RKO (cell line): ENCODE measurements at regions not wholly inside any gene's neighbourhood (a gene's known extent, or its start where the extent isn't known, plus 50 kb on each side); places are given as distances from the start of the nearest gene placed in this dataset.

Experiments
- DNase-seq: peaks from one replicate; pipeline ENCODE4 v3.0.0-alpha.2; 2016; ENCODE audit warnings: low spot score

DNA sequence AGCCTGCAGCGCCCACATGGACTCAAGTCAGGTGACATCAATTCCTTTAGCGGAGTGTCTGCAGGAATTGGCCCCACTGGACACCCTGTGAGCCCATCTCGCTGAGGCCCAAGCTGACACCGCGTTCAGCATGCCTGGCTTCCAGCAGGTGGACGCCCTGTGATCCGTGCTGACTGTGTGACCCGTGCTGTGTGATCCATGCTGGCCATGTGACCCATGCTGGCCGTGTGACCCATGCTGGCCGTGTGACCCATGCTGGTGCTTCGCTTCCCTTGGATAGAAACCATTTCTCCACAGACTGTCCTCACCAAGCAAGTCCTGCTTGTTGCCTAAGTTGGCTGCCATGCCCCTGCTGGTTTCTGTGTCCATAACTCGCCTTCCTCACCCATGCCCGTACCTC lies 392.1 kb downstream of the BRD1 start:
- DNase-seq = no peak

DNA sequence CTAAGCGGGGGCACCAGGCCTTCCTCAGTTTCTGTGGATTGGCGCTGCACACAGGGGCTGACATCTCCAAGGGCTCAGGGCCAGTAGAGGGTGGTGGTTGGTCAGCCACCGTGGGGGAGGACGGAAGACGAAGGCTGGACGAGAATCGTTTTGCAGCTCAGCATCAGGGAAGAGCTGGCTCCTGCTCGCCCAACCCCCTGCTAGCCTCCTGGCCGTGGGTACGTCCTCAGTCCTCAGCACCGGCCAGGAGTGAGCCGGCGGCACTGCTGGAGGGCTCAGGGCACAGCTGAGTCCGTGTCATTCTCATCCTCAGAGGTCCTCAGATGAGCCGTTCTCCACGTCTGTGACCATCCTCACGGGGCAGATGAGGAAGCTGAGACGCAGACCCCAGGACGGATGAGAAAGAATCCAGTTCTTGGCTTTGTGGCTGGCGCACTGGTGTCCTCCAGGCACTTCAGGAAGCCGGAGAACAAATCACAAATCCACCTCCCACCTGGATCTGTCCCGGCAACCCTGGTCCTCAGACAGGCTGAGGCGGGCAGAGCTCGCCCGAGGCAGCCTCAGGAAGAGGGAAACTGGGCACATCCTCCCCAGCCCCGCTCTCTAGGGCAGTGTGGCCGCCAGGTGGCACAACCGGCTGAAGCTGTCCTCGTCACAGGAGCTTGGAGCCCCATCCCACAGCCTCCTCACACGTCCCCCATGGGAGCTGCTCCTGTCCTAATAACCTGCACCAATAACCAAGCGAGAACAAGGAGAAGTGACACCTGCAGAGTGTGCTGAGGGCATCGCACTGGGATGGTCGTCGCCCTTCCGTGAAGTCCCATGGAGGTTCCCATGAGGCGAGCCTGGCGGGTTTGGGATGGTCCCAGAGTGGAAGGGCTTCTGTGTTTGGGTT lies 393.7 kb downstream of the BRD1 start:
- no peak for DNase-seq

DNA sequence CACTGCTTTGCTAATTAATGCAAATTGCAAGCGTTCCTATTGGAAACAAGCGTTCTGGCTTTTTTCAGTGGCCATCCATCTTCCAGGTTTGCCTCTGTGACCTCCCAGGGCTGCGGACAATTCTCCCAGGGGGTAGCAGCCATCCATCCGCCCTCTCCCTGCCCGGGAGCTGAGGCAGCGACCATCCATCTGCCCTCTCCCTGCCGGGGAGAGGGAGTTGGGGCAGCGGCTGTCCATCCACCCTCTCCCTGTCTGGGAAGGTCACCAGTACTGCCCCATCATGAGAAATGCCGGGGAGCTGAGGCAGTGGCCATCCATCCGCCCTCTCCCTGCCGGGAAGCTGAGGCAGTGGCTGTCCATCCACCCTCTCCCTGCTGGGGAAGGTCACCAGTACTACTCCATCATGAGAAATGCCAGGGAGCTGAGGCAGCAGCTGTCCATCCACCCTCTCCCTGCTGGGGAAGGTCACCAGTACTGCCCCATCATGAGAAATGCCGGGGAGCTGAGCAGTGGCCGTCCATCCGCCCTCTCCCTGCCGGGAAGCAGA lies 394.7 kb downstream of the BRD1 start:
- DNase-seq = no peak

DNA sequence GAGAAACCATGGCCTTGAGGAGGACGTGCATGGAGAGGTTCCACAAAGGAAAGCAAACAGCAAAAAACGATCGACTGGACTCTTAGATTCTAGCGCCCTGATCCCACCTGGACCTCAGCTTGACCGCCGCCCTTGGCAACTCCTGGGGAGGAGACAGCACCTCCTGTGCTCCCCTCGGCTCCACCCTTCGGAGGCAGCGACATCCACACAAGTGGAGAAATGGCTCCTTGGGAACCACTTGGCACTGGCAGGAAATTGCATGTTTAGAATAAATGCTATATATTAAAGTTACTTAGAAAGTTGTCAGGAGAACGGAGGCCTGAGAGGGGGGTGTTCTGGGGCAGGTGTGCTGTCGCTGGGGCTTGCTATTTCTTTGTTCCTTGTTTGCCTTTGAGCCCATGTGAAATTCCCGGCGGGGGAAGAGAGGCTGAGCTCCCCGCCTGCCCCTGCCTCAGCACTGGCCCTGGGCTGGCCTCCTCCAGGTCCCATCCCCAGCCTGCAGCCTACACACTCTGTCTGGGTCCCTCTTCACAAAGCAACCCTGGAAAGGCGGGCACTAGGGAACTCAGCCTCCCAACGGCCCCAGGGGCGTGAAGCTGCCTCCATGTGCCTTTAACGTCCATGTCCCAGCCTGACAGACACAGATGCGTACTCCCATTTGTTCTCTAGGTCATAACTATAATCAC lies 395.3 kb downstream of the BRD1 start:
- no peak for DNase-seq

DNA sequence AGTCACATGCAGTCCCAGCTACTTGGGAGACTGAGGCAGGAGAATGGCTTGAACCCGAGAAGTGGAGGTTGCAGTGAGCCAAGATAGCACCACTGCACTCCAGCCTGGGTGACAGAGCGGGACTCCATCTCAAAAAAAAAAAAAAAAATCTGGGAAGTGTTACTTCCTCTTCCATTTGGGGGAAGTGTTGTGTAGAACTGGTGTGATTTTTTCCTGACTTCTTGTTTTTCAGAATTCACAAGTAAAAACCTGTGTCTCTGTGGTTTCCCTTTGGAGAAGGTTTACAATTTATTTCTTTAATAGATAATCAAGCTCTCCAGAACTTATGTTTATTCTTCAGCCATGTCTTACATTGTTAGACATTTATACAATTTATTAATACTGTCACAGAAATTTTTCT lies 396.1 kb downstream of the BRD1 start:
- DNase-seq = no peak

DNA sequence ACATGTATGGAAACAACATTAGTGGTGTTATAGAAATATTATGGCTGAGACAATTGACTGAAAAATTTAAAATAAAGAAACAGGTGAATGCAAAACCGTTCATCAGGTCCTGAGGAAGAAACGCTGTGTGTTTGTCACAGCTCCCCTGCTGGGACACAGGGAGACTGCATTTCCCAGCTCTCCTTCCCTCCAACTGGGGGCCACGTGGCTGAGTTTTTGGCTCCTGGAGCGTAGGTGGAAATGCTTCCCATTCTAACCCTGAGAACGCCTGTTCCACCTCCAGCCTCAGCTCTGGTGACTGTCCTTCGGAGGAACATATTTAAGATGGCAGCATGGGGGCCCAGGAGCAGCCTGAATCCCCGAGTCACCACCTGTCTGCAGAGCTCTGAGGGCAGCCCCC lies 398.6 kb downstream of the BRD1 start:
- DNase-seq = no peak

DNA sequence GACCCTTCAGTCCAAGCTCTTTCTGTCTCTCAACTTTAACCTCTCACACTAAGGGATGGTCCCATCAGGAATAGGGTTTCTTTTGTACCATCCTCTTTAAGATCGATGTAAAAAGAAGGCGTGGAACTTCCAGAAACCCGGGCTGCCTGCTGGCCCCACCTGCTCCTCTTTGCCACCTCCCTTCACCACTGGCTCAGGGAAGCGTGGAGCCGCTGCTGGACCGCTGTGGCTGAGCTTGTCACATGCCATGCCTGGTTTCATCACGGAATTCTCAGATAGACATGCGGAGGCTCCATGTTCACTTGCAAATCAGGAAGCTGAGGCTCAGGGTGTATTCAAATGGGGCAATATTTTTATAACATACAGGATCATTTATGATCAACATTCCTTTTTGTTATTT lies 399.7 kb downstream of the BRD1 start:
- no peak for DNase-seq

DNA sequence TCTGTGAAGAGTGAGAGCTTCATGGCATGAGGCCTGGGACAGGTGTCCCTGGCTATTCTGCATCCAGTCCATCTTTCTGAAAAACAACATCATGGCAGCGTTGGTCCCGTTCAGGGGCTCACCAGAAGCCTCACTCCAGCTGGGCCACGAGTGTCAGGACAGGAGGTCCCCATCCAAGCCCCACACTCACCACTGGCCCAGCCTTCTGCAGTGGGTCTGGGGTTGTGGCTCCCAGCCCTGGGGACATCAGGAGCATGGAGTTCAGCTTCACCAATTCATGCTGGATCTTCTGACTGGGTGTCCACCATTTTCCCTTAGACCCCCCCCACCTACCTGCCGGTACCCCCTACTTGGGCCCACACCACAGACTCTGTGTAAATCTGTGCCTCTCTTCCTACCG lies 400.3 kb downstream of the BRD1 start:
- no peak for DNase-seq

DNA sequence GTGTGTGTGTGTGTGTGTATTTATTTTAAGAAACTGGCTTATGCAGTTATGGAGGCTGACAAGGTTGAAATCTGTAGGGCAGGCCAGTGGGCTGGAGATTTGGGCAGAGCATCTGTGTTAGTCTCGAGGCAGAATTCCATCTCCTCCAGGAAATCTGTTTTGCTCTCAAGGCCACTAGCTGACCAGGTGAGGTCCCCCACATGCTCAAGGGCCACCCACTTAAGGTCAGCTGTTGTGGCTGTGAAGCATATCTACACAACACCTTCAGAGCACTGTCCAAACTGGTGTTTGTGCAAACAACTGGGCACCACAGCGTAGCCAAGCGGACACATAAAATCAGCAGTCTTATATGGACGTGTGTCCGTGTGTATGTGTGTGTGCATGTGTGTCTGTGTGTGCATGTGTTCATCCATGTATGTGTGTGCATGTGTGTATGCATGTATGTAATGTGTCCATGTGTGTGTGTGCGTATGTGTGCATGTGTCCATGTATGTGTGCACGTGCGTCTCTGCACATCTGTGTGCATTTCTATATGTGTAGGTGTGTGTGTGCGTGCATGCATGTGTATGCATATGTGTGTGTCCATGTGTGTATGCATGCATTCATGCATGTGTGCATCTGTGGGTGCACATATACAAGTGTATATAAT lies 400.9 kb downstream of the BRD1 start:
- no peak for DNase-seq

DNA sequence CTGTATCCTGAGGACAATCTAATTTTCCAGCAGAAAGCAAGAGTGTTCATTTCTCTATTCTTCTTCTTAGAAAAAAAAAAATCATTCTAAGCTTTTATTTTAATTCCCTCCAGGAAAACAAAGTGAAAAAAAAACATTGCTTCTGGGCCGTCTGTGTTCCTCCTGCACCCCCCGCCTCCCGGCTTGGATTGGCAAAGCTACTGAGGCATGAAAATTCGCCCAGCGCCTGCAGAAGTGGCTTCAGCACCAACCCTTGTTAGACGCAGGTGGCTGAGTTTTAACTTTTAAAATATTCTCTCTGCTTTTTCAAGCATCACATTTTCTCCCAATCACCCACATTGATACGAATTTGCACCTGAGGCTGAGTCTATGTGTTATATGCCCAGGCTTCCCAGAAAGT lies 401.6 kb downstream of the BRD1 start:
- DNase-seq = no peak

DNA sequence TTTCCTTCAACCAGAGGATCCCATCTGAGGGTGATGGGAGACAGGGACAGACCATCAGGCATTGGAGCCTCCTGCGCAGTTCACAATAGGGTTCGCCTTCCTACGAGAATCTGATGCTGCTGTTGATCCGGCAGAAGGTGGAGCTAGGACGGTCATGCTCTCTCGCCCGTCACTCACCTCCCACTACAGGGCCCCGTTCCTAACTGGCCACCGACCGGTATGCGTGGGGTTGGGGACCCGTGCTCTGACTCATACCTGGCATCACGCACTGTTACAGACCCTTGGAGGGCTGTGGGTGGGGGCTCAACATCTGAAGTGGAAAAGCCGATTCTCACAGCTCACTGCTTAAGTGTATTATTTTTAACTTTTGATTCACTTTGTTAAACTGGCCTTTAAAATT lies 402.3 kb downstream of the BRD1 start:
- no peak for DNase-seq

DNA sequence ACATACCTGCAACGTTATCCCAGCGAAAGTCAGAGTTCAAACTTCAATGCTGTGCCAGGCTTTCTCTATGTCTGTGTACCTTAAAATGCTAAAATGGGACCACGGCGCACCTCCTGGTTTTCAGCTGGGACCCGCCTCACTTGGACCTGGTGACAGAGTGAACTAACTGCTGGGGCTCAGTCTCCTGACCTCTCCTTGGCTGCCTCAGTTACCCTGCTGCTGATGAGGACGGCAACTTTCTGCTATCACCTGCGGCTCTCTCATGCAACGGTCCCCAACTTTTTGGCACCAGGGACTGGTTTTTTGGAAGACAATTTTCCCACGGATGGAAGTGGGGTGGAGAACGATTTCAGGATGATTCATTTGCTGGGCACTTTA lies 402.8 kb downstream of the BRD1 start:
- no peak for DNase-seq

DNA sequence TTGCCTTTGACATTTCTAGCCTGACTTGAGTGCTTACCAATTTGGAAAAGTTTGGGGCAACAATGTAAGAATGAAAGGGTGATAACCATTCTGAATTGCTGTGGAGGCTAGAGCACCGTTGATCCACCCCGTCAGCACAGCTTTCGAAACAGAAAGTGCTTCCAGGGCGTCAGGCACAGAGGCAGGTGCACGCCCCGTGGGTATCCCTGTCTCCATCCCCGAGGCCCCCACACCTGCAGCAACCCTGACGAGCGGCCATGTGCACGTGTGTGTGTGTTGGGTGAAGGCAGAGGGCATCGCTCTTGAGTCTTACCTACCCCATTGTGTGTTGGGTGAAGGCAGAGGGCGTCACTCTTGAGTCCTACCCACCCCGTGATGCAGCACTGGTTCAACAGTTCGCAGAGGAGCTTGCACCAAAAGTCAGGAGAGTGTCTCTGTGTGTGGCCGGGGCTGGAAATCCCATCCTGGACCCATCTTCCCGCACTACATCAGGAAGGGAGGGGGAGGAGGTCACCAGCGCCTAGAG lies 404.5 kb downstream of the BRD1 start:
- no peak for DNase-seq

DNA sequence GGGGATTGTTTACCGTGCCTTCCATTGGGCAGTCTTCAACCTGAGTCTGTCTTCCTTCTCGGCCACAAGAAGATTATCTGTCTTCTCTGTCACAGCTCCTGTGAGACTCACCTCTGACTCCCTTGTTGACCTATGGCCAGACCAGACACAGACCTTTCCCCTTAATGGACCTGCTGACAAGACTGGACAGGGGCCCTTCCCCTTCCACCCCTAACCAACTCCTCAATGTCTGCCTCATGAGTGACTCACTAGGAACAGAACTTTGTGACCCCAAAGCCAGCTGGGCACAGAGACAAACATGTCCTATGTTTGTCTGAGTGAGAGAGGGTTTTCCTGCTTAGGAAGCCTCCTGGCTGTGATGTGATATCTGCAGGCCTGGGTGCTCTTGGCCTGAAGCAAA lies 405.0 kb downstream of the BRD1 start:
- no peak for DNase-seq

DNA sequence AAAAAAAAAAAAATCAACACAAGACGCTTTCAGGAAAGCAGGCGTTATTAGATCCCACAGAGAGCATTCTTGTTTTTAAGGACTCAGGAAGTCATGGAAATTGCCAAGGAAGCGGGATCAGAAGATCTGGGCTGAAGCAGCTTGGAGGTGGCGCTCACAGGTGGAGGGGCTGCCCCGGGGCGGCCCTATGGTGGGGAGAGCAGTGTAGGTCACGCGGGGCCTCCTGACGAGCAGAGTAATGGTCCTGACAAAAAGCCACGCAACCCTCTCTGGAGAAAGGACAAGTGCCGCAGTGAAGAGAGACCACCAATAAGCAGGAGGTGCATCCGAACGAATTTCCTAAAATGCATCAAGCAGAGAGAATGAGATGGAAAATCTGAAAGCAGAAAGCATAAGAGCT lies 407.0 kb downstream of the BRD1 start:
- no peak for DNase-seq

DNA sequence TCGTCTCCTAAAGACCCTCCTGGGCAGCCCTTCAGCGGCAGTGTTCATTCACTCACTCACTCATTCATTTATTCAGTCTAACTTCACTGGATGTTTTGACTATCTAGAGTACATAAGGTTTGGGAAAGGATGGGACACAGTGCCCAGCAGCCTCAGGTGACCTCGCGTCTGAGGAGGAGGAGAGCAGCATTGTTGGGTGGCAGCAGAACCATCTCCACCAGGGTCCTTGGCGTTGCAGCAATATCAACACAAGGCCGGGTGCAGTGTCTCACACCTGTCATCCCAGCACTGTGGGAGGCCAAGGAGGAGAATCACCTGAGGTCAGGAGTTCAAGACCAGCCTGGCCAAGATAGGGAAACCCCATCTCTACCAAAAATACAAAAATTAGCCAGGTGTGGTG lies 408.0 kb downstream of the BRD1 start:
- no peak for DNase-seq

DNA sequence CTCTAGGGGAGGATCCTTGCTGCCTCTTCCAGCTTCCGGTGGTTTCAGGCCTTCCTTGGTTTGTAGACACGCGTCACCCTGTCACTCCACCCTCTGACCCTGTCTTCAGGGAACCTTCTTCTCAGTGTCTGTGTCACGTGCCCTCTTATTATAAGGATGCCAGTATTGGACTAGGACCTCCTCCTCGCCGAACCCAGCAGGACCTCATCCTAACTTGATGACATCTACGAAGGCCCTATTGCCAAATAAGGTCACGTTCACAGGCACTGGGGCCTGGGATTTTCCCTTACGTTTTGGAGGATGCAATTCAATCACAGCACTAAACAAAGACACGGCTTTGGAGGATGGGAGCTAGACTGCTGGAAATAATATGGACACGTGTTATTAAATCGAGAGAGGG lies 408.7 kb downstream of the BRD1 start:
- no peak for DNase-seq

DNA sequence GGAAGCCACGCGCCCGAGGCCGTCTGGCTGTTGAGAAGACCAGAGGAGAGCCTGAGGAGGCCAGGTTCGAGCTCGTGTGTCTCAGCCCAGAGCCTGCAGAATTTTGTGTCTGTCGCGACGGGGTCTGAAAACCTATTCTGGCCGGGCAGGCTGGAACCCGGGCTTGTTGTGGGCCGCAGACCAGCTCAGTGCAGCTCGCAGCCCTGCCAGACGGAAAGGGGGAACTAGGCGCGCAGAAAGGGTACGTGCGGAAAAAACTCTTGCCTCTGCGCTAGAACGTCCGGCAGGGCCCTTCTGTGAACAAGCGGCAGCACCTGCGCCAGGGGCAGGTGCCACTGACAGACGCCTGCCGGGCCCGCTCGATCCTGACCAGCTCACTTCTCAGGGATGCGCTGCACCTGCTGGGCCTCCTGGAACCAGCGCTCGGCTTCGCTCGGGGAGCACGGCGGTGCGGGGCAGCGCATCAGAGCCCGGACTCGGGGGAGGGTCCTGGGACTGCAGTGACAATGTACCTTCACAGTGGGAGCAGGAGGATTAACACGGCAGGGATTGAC lies 409.3 kb downstream of the BRD1 start:
- no peak for DNase-seq

DNA sequence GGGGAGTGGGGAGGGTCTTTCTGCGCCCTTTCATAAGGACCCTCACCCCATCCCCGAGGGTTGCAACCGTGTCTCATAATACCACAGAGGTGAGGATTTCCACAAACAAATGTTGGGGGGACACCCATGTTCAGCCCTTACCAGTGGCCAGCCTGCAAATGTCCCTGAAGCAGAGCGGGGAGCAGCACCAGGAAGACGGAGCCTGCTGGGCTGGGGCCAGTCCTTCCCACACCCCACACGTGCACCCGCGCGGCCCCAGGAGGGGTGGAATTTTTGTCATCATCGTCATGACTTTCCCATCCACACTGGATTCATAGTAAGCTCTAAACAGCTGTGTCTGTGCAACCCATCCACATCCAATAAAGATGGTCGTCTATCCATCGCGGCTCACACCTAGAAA lies 409.8 kb downstream of the BRD1 start:
- DNase-seq = no peak

DNA sequence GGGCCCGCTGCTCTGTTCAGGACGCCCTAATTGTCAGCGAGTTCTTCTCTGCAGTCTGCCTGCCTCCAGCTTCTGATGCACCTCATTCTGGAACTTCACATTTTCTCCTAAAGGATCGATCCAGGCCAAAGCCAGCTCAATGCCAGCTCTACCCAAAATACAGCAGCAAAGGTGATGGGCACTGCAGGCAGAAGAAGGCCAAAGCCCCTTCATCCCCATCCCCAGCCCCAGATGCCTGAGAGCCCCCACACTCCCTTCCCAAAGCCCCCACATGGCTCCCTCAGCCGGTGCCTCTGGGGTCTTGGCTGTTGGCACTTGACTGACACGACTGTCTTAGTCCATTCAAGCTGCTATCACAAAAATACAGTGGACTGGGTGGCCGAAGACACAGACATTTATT lies 410.3 kb downstream of the BRD1 start:
- no peak for DNase-seq

DNA sequence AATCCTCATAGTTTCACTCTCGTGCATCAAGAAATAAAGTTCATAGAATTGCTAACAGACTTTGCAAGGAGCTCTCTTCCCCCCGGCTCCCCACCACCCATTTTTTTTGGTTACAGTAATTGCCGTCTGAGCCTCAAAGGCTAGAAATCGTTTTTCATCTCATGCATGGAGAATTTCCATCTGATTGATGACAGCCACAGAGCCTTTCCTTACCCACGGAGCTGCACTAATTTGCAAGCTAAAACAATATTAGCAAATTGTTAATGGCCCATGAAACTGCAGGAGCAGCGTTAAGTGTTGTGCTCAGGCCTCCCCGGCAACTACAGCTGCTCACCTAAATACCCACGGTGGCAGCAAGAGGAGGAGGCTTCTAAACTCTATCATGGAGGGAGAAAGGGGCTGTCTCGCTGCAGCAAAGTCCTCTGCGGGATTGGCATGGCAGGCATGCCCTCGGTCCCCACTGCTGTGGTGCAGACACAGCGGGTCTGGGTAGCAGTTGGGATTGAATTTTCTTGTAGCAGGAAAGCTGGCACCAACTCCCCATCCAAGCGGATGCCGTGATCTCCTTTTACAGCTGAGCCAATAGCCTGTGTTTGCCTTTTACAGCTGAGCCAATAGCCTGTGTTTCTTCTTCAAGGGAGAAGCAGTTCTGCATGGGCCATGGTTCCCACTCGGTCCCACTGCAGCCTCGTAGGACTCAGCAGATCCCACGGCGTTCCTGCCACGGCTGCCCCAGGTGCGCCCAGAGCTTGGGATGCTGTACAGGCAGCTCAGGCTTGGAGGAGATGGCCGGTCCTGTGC lies 412.3 kb downstream of the BRD1 start:
- DNase-seq = no peak

DNA sequence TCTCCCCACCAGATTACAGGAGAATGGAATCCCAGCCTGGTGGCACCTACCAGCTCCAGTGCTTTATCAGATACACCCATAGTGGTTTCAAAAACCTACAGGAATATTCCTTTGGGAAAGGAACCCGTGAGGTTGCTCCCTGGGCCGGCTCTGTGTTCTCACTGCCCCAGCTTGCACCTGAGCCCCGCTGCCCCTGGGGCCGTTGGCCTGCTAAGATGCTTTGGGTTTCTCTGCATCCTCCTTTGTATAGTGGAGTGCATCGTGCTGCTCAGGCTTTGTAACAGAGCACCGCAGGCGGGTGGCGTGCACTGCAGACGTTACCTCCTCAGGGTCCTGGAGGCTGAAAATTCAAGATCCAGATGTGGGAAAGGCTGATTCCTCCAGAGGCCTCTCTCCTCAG lies 414.1 kb downstream of the BRD1 start:
- DNase-seq = no peak
